Activated T-cell treated with anti-CD3 and anti-CD28 coated beads, Interleukin-2, amount 50 U/mL, for 72 hours (primary cell): ENCODE measurements at regions not wholly inside any gene's neighbourhood (a gene's known extent, or its start where the extent isn't known, plus 50 kb on each side); places are given as distances from the start of the nearest gene placed in this dataset.

Experiments used
- ATAC-seq, 2 donors: fragments of 150-1000 bp; cut with Tn5 transposase; replicated peaks in 1 of 2; 2 replicates each; pipeline ENCODE4 v1.10.0; 2021; ENCODE audit warnings: moderate library complexity in 2 of 2, mild to moderate bottlenecking in 1 of 2
- DNase-seq, 2 donors: peaks; one replicate each; pipeline ENCODE4 v3.0.0; 2021 to 2022; ENCODE audit warnings: mixed read lengths in 1 of 2
- H3K27ac Mint-ChIP-seq: one replicate; pipeline ENCODE4 v1.8.0; 2022; ENCODE audit warnings: mild to moderate bottlenecking, moderate library complexity, mixed read lengths
- H3K27me3 Mint-ChIP-seq: one replicate; pipeline ENCODE4 v1.8.0; 2022; ENCODE audit warnings: low read depth, mixed read lengths
- H3K36me3 Mint-ChIP-seq, 2 donors: one replicate each; pipeline ENCODE4 v1.8.0; 2022; ENCODE audit warnings: mixed read lengths in 2 of 2, mild to moderate bottlenecking in 1 of 2; ENCODE audit not compliant: insufficient read depth in 2 of 2
- H3K4me1 Mint-ChIP-seq: one replicate; pipeline ENCODE4 v1.8.0; 2022; ENCODE audit warnings: low read depth, mixed read lengths
- H3K4me3 Mint-ChIP-seq, 2 donors: one replicate each; pipeline ENCODE4 v1.8.0; 2022; ENCODE audit warnings: mild to moderate bottlenecking in 2 of 2, mixed read lengths in 2 of 2, moderate library complexity in 2 of 2
- H3K9me3 Mint-ChIP-seq, 2 donors: one replicate each; pipeline ENCODE4 v1.8.0; 2022; ENCODE audit warnings: mixed read lengths in 2 of 2

GRCh38 chr12:75581515-75581914 lies 70.1 kb upstream of the KRR1 start:
- no peak for ATAC-seq
- no peak overlapping the region for H3K27ac Mint-ChIP-seq
- H3K4me1 Mint-ChIP-seq = no peaks in the 10 kb centered on the region
- no peaks in the 10 kb centered on the region for H3K9me3 Mint-ChIP-seq
- no peak for DNase-seq
- H3K27me3 Mint-ChIP-seq = peaks cover 13% of the 10 kb centered on the region
- H3K36me3 Mint-ChIP-seq = no peaks in the 10 kb centered on the region
- H3K4me3 Mint-ChIP-seq = no peak overlapping the region

- H3K27me3 Mint-ChIP-seq = peaks cover 14% of the 10 kb centered on the region
- H3K4me3 Mint-ChIP-seq = no peak overlapping the region
- ATAC-seq (no peak), DNase-seq (no peak)
- H3K27ac Mint-ChIP-seq = no peak overlapping the region
- H3K9me3 Mint-ChIP-seq = peaks cover 0 to 1% of the 10 kb centered on the region in 2 donors
- H3K36me3 Mint-ChIP-seq = no peaks in the 10 kb centered on the region
- H3K4me1 Mint-ChIP-seq = no peaks in the 10 kb centered on the region
These were observed 68.1 kb upstream of the KRR1 start for GRCh38 chr12:75579552-75579951.

- Mint-ChIP-seq H3K27me3 (peaks cover 14% of the 10 kb centered on the region), H3K9me3 (peaks cover 0 to 1% of the 10 kb centered on the region in 2 donors), H3K36me3 (no peaks in the 10 kb centered on the region), H3K4me1 (no peaks in the 10 kb centered on the region), H3K4me3 (no peak overlapping the region), H3K27ac (no peak overlapping the region)
- DNase-seq = no peak
- no peak for ATAC-seq
These were observed 67.1 kb upstream of the KRR1 start for GRCh38 chr12:75578546-75578945.

- H3K27ac Mint-ChIP-seq = no peak overlapping the region
- H3K4me3 Mint-ChIP-seq = no peak overlapping the region
- no peak for DNase-seq
- peaks cover 14% of the 10 kb centered on the region for H3K27me3 Mint-ChIP-seq
- no peak for ATAC-seq
- peaks cover 0 to 1% of the 10 kb centered on the region in 2 donors for H3K9me3 Mint-ChIP-seq
- H3K36me3 Mint-ChIP-seq = no peaks in the 10 kb centered on the region
- no peaks in the 10 kb centered on the region for H3K4me1 Mint-ChIP-seq
These were observed 66.4 kb upstream of the KRR1 start for GRCh38 chr12:75577812-75578211.

GRCh38 chr12:75571656-75572205 lies 60.3 kb upstream of the KRR1 start:
- Mint-ChIP-seq H3K27me3 (peaks cover 8% of the 10 kb centered on the region), H3K9me3 (peaks cover 0 to 1% of the 10 kb centered on the region in 2 donors), H3K4me3 (no peak overlapping the region), H3K36me3 (no peaks in the 10 kb centered on the region), H3K27ac (no peak overlapping the region), H3K4me1 (no peaks in the 10 kb centered on the region)
- ATAC-seq = no peak
- no peak for DNase-seq

GRCh38 chr12:75571204-75571603 lies 59.8 kb upstream of the KRR1 start:
- peaks cover 12% of the 10 kb centered on the region for H3K27me3 Mint-ChIP-seq
- no peak overlapping the region for H3K27ac Mint-ChIP-seq
- no peaks in the 10 kb centered on the region for H3K4me1 Mint-ChIP-seq
- H3K4me3 Mint-ChIP-seq = no peak overlapping the region
- DNase-seq (no peak), ATAC-seq (no peak)
- no peaks in the 10 kb centered on the region for H3K36me3 Mint-ChIP-seq
- H3K9me3 Mint-ChIP-seq = peaks cover 0 to 1% of the 10 kb centered on the region in 2 donors

- Mint-ChIP-seq H3K9me3 (no peaks in the 10 kb centered on the region), H3K36me3 (no peaks in the 10 kb centered on the region), H3K27ac (no peak overlapping the region), H3K27me3 (peaks cover 23% of the 10 kb centered on the region), H3K4me1 (no peaks in the 10 kb centered on the region), H3K4me3 (no peak overlapping the region)
- no peak for ATAC-seq
- no peak for DNase-seq
These were observed 57.4 kb upstream of the KRR1 start for GRCh38 chr12:75568801-75569200.

- H3K27me3 Mint-ChIP-seq = peaks cover 23% of the 10 kb centered on the region
- H3K4me3 Mint-ChIP-seq = no peak overlapping the region
These were observed 57.0 kb upstream of the KRR1 start for GRCh38 chr12:75568393-75568792.

GRCh38 chr12:75565795-75566194 lies 54.4 kb upstream of the KRR1 start:
- no peak overlapping the region for H3K4me3 Mint-ChIP-seq
- no peaks in the 10 kb centered on the region for H3K36me3 Mint-ChIP-seq
- DNase-seq = no peak
- no peaks in the 10 kb centered on the region for H3K4me1 Mint-ChIP-seq
- H3K27ac Mint-ChIP-seq = no peak overlapping the region
- no peak for ATAC-seq
- no peaks in the 10 kb centered on the region for H3K9me3 Mint-ChIP-seq
- peaks cover 42% of the 10 kb centered on the region for H3K27me3 Mint-ChIP-seq

More at GRCh38 chr12:75568393-75568792, 57.0 kb upstream of the KRR1 start:
- no peak for DNase-seq
- ATAC-seq = no peak
- Mint-ChIP-seq H3K4me1 (no peaks in the 10 kb centered on the region), H3K36me3 (no peaks in the 10 kb centered on the region), H3K27ac (no peak overlapping the region), H3K9me3 (no peaks in the 10 kb centered on the region)

GRCh38 chr12:75564852-75565251 lies 53.4 kb upstream of the KRR1 start:
- ATAC-seq = no peak
- Mint-ChIP-seq H3K36me3 (no peaks in the 10 kb centered on the region), H3K4me1 (no peaks in the 10 kb centered on the region), H3K27me3 (peaks cover 50% of the 10 kb centered on the region), H3K27ac (no peak overlapping the region), H3K9me3 (no peaks in the 10 kb centered on the region), H3K4me3 (no peak overlapping the region)
- DNase-seq = no peak

GRCh38 chr12:75564398-75564797 lies 53.0 kb upstream of the KRR1 start:
- Mint-ChIP-seq H3K27me3 (peaks cover 50% of the 10 kb centered on the region), H3K9me3 (no peaks in the 10 kb centered on the region), H3K27ac (no peak overlapping the region), H3K4me1 (no peaks in the 10 kb centered on the region), H3K36me3 (no peaks in the 10 kb centered on the region), H3K4me3 (no peak overlapping the region)
- DNase-seq (no peak), ATAC-seq (no peak)

- no peaks in the 10 kb centered on the region for H3K4me1 Mint-ChIP-seq
- no peak for ATAC-seq
- no peaks in the 10 kb centered on the region for H3K9me3 Mint-ChIP-seq
- peaks cover 50% of the 10 kb centered on the region for H3K27me3 Mint-ChIP-seq
- H3K27ac Mint-ChIP-seq = no peak overlapping the region
- no peak for DNase-seq
- H3K4me3 Mint-ChIP-seq = no peak overlapping the region
- H3K36me3 Mint-ChIP-seq = no peaks in the 10 kb centered on the region
These were observed 51.9 kb upstream of the KRR1 start for GRCh38 chr12:75563351-75563750.

- no peak for ATAC-seq
- H3K36me3 Mint-ChIP-seq = no peaks in the 10 kb centered on the region
- H3K27ac Mint-ChIP-seq = no peak overlapping the region
- H3K4me3 Mint-ChIP-seq = no peak overlapping the region
- H3K9me3 Mint-ChIP-seq = no peaks in the 10 kb centered on the region
- no peak for DNase-seq
- H3K27me3 Mint-ChIP-seq = peaks cover 55% of the 10 kb centered on the region
- no peaks in the 10 kb centered on the region for H3K4me1 Mint-ChIP-seq
These were observed 50.5 kb upstream of the KRR1 start for GRCh38 chr12:75561921-75562320.
